Stomach (tissue), 4 donors: ENCODE measurements at regions not wholly inside any gene's neighbourhood (a gene's known extent, or its start where the extent isn't known, plus 50 kb on each side); places are given as distances from the start of the nearest gene placed in this dataset.

Source experiments
- CTCF ChIP-seq, 7 experiments: fragments of 450-650 bp in 4 of 7; fragments of 200-600 bp in 3 of 7; sonication (generic) in 3 of 7; IDR thresholded peaks; one replicate each; pipeline ENCODE4 v1.5.1; 2016 to 2019; ENCODE audit warnings: antibody characterized with exemption in 7 of 7, control low read depth in 2 of 7, mild to moderate bottlenecking in 1 of 7
- EP300 ChIP-seq: sonication (generic); formaldehyde crosslinking; IDR thresholded peaks from one replicate; pipeline ENCODE4 v1.6.1; 2017; ENCODE audit warnings: antibody characterized with exemption
- POLR2A ChIP-seq, 4 donors: fragments of 450-650 bp; IDR thresholded peaks; one replicate each; pipeline ENCODE4 v1.6.1; 2016; ENCODE audit warnings: antibody characterized with exemption in 4 of 4, control low read depth in 2 of 4, mild to moderate bottlenecking in 1 of 4, moderate library complexity in 1 of 4
- POLR2AphosphoS5 ChIP-seq, 3 donors: sonication (generic); formaldehyde crosslinking; IDR thresholded peaks; one replicate each; pipeline ENCODE4 v1.6.1; 2016; ENCODE audit warnings: antibody characterized with exemption in 3 of 3

GRCh38 chr3:106882297-106882696, 494.9 kb upstream of the CCDC54 start:
- TF ChIP-seq CTCF (IDR thresholded peaks at IDR 0.05) (no peak), EP300 (no peak), POLR2A (IDR thresholded peaks at IDR 0.05) (no peak), POLR2AphosphoS5 (IDR thresholded peaks at IDR 0.05) (no peak)
